Osteoblast (primary cell): ENCODE measurements at regions not wholly inside any gene's neighbourhood (a gene's known extent, or its start where the extent isn't known, plus 50 kb on each side); places are given as distances from the start of the nearest gene placed in this dataset.
A peak's percentile ranks its signal among the peaks of the same experiment; 100 is the strongest.

Source experiments
- DNase-seq: peaks from one replicate; pipeline ENCODE4 v3.0.0; 2011; ENCODE audit warnings: low spot score, mixed read lengths; ENCODE audit not compliant: insufficient read length; ENCODE audit errors: missing footprints
- H2AFZ ChIP-seq: 2 replicates; pipeline ENCODE4 v1.6.0; 2011; ENCODE audit warnings: mild to moderate bottlenecking, low read length
- H3K27ac ChIP-seq: 2 replicates; pipeline ENCODE4 v1.5.1; 2011; ENCODE audit warnings: mild to moderate bottlenecking, low read depth, low read length, moderate library complexity
- H3K27me3 ChIP-seq: 2 replicates; pipeline ENCODE4 v1.6.0; 2012; ENCODE audit warnings: mild to moderate bottlenecking, control low read depth, inconsistent platforms, low read length, moderate library complexity; ENCODE audit not compliant: insufficient read depth
- H3K36me3 ChIP-seq: 2 replicates; pipeline ENCODE4 v1.5.1; 2011; ENCODE audit warnings: mild to moderate bottlenecking, low read length, control low read depth, moderate library complexity; ENCODE audit not compliant: insufficient read depth
- H3K4me1 ChIP-seq: 2 replicates; pipeline ENCODE4 v1.5.1; 2011; ENCODE audit warnings: mild to moderate bottlenecking, low read length, control low read depth, moderate library complexity; ENCODE audit not compliant: insufficient read depth
- H3K4me2 ChIP-seq: 2 replicates; pipeline ENCODE4 v1.6.0; 2011; ENCODE audit warnings: mild to moderate bottlenecking, low read length; ENCODE audit not compliant: insufficient read depth
- H3K4me3 ChIP-seq: fragments of 200-600 bp; sonication (generic); 3 replicates; pipeline ENCODE4 v1.5.1; 2012; ENCODE audit warnings: mild to moderate bottlenecking, low read length, inconsistent platforms; ENCODE audit not compliant: insufficient read depth
- H3K79me2 ChIP-seq: 2 replicates; pipeline ENCODE4 v1.6.0; 2012; ENCODE audit warnings: mild to moderate bottlenecking, low read length, control low read depth, inconsistent platforms; ENCODE audit not compliant: insufficient read depth
- H3K9me3 ChIP-seq: 2 replicates; pipeline ENCODE4 v1.5.1; 2011; ENCODE audit warnings: low read depth, low read length, control low read depth
- H4K20me1 ChIP-seq: 2 replicates; pipeline ENCODE4 v1.6.0; 2012; ENCODE audit warnings: mild to moderate bottlenecking, low read length, control low read depth; ENCODE audit not compliant: insufficient read depth
- TF ChIP-seq, protein P1 (sequence below): IDR thresholded peaks from 2 replicates; pipeline ENCODE4 v1.5.1; 2011; ENCODE audit warnings: mild to moderate bottlenecking, low read depth, low read length, moderate library complexity; ENCODE audit errors: extremely low read depth

DNA sequence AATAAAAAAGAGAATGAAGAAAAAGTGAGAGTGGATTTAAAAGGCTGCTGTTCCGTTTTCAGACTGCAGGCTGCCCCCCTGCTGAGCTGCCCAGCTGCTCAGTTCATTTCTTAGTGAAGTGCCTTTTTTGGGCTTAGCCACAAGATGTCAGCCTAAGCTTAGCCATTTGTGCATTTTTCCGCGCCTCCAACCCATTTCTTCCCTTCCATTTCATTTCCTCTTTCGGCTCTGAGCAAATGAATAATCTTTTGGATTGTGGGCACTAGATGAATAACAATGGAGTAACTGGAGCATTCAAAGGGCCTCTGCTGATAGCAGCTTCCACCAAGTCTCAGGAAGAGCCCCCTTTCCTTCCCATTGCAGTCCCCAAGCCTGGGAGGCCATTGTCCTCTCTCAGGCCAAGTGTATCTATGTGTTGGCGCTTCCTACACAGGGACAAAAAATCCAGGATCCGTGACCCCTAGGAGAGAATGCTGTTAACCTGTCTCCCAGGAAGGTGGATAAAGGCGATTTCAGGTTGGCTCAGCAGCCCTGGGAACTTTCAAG lies 83.5 kb upstream of the SPTLC3 start:
- TF ChIP-seq, protein P1, sequence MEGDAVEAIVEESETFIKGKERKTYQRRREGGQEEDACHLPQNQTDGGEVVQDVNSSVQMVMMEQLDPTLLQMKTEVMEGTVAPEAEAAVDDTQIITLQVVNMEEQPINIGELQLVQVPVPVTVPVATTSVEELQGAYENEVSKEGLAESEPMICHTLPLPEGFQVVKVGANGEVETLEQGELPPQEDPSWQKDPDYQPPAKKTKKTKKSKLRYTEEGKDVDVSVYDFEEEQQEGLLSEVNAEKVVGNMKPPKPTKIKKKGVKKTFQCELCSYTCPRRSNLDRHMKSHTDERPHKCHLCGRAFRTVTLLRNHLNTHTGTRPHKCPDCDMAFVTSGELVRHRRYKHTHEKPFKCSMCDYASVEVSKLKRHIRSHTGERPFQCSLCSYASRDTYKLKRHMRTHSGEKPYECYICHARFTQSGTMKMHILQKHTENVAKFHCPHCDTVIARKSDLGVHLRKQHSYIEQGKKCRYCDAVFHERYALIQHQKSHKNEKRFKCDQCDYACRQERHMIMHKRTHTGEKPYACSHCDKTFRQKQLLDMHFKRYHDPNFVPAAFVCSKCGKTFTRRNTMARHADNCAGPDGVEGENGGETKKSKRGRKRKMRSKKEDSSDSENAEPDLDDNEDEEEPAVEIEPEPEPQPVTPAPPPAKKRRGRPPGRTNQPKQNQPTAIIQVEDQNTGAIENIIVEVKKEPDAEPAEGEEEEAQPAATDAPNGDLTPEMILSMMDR: peak; percentile 99
- Histone ChIP-seq H3K9me3 (no peaks in the 10 kb centered on the region), H4K20me1 (no peaks in the 10 kb centered on the region), H3K4me1 (peaks cover 36% of the 10 kb centered on the region), H3K36me3 (no peaks in the 10 kb centered on the region), H3K27ac (no peak overlapping the region), H2AFZ (peak overlapping the region; percentile 90), H3K4me2 (peak overlapping the region; percentile 58), H3K27me3 (peaks cover 8% of the 10 kb centered on the region), H3K79me2 (no peaks in the 10 kb centered on the region), H3K4me3 (no peak overlapping the region)
- DNase-seq: peak; percentile 80

DNA sequence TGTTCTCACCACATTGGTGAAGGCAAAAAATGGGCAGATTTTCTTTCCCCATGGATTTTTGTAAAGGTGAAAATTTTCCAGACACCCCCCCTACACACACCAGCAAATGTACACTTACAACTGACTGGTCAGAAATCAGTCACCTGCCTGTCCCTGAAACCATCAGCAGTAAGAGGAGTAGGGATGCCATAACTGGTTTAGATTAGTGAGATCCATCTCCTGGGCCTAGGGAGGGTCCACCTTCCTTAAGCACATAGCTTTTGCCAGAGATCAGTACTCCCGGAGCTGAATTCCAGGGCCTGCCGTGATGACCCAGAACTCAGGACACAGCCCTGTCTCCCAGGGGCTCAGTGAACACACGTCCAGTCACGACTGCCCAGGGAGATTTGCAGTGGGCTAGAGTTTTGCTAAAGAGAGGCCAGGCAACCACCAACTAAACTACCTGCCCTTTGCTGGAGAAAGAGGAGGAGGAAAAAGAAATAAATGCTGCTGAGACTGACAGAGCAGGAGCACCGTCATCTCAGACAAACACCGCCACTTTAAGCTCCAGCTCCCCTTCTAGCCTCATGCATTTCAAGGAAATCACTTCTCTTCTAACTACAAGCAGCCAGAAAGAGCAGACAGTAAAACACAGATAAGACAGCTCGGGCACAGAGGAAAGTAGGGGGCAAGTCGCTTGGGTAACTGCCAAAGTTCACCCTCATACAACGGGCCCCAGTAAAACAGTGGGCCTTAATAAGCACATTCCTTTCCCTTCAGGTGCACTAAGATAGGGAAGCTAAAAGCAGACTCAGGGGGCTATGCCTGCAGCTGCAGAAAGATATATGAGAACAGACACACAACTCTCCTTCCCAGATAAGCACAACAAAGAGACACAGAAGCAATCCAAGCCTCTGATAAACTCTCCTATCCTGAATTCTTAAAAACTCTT lies 82.6 kb upstream of the SPTLC3 start:
- no peaks in the 10 kb centered on the region for H4K20me1 ChIP-seq
- H3K9me3 ChIP-seq: no peaks in the 10 kb centered on the region
- no peak overlapping the region for H2AFZ ChIP-seq
- DNase-seq: no peak
- H3K4me1 ChIP-seq: peaks cover 36% of the 10 kb centered on the region
- no peak overlapping the region for H3K4me3 ChIP-seq
- H3K36me3 ChIP-seq: no peaks in the 10 kb centered on the region
- peaks cover 8% of the 10 kb centered on the region for H3K27me3 ChIP-seq
- TF ChIP-seq, protein P1: no peak
- no peak overlapping the region for H3K4me2 ChIP-seq
- no peak overlapping the region for H3K27ac ChIP-seq
- no peaks in the 10 kb centered on the region for H3K79me2 ChIP-seq

DNA sequence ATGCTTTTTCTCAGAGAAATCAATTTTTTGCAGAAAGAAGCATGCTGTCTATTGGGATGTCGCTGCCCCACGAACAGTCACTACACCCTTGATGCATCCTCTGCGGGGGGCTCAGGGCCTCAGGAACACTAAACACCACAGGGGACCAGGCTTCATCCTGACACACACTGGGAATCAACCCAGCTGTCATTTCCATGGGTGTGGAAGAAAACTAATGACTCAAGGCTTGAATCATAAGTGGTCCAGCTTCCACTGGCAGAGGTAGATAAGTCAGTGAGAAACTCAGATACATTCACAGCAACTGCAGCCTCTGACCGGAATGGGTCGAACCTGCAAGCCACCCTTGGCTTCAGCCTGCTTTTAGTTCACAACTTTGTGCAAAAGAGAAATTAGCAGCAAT lies 81.3 kb upstream of the SPTLC3 start:
- no peak overlapping the region for H3K27ac ChIP-seq
- H4K20me1 ChIP-seq: no peaks in the 10 kb centered on the region
- H3K27me3 ChIP-seq: no peaks in the 10 kb centered on the region
- H3K4me2 ChIP-seq: peak overlapping the region; percentile 14
- H3K9me3 ChIP-seq: no peaks in the 10 kb centered on the region
- no peak for DNase-seq
- TF ChIP-seq, protein P1: no peak
- H3K4me3 ChIP-seq: no peak overlapping the region
- no peaks in the 10 kb centered on the region for H3K79me2 ChIP-seq
- H2AFZ ChIP-seq: no peak overlapping the region
- H3K36me3 ChIP-seq: no peaks in the 10 kb centered on the region
- H3K4me1 ChIP-seq: peaks cover 36% of the 10 kb centered on the region

DNA sequence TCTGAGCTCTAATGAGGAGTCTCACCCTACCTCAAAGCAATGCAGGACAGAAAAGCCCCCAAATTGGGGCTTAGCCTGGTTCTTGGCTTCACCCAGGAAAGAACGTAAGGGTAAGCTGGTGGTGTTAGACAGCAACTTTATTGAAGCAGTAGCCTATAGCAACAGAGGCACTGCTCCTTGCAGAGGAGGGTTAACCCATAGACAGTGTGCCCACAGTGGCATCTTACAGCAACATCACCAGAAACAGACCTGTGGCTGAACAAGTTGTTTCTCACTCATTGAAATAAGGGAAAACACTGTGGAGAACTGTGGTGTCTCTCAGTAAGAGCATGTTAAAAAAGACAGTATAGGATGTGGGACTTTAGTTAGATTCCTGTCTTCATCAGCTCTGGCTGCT lies 80.4 kb upstream of the SPTLC3 start:
- no peak for DNase-seq

More for the DNA sequence above, 80.4 kb upstream of the SPTLC3 start:
- no peaks in the 10 kb centered on the region for H4K20me1 ChIP-seq
- H3K27me3 ChIP-seq: no peaks in the 10 kb centered on the region
- H3K4me1 ChIP-seq: peaks cover 36% of the 10 kb centered on the region
- peak overlapping the region; percentile 87 for H3K27ac ChIP-seq
- peak overlapping the region; percentile 25 for H2AFZ ChIP-seq
- no peak overlapping the region for H3K4me3 ChIP-seq
- TF ChIP-seq, protein P1: no peak
- H3K36me3 ChIP-seq: no peaks in the 10 kb centered on the region
- no peaks in the 10 kb centered on the region for H3K9me3 ChIP-seq
- H3K4me2 ChIP-seq: no peak overlapping the region
- H3K79me2 ChIP-seq: no peaks in the 10 kb centered on the region
